GM18511 (cell line): ENCODE measurements at regions not wholly inside any gene's neighbourhood (a gene's known extent, or its start where the extent isn't known, plus 50 kb on each side); places are given as distances from the start of the nearest gene placed in this dataset.

Source experiments
- ATAC-seq: cut with Tn5 transposase; IDR thresholded peaks from one replicate; pipeline ENCODE4 v1.9.1; 2021; ENCODE audit warnings: mild to moderate bottlenecking, moderate library complexity; ENCODE audit not compliant: unreplicated experiment

- ATAC-seq: no peak
Measured at GRCh38 chr13:75919660-75920199, 283.6 kb downstream of the LMO7 start.

GRCh38 chr13:75915066-75915465 is 278.9 kb downstream of the LMO7 start:
- no peak for ATAC-seq

- ATAC-seq: no peak
Measured at GRCh38 chr13:75913925-75914324, 277.8 kb downstream of the LMO7 start.

GRCh38 chr13:75910591-75910990 is 274.5 kb downstream of the LMO7 start:
- no peak for ATAC-seq
